OCI-M1 (cell line): ENCODE measurements at regions not wholly inside any gene's neighbourhood (a gene's known extent, or its start where the extent isn't known, plus 50 kb on each side); places are given as distances from the start of the nearest gene placed in this dataset.
A peak's percentile ranks its signal among the peaks of the same experiment; 100 is the strongest.

Source experiments
- DNase-seq: peaks from one replicate; lab custom pipeline; 2025; lab: John Stamatoyannopoulos, UW

DNA sequence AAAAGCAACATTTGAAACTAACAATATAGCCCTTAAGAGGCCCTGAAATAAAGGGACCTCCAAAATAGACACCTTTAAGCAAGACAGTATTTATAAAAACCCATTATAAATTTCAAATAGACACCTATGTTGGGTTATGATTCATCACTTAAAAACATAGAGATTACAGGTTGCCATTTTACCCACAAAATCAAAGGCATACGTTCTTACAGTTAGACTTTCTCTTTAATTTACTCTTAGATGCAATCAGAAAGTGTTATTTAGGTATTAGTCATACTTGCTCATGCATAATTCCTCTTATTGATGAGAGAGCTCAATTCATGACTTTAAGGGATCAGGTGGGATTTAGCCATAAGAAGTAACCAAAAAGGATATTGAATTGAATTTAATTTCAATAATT, 51.5 kb upstream of the TMEM200A start:
- DNase-seq, result no peak

DNA sequence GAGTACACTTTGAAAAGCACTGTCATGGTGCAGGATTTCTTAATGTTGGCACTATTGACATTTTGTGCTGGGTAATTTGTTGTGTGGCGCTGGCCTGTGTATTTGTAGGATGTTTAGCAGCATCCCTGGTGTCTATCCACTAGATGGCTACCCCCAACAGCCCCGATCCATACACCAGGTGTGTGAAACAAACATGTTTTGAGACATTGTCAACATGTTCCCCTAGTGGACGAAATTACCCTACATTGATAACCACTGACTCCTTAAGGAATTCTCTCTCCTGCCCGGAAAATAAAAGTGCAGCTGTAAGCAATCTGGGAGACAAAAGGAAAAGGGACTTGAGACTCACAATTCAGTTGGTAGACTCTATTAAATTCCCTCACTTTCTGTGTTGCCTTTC, 52.6 kb upstream of the TMEM200A start:
- no peak for DNase-seq

DNA sequence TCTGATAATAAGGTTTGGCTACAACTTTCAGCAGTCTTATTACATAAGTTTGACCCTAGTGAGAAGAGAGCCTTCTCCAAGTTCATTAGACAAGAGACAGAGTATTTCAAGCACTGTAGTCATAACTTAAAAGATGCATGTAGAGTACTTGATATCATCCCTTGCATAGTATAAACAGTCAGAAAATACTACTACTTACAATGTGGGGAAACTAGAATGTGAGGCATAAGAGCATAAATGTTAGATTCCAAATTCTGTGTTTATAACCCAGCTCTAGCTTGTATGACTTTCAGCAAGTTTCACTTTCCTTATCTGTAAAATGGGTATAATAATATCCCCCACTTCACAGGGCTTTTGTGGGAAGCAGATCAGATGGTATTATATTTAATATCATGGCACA, 56.8 kb upstream of the TMEM200A start:
- no peak for DNase-seq

DNA sequence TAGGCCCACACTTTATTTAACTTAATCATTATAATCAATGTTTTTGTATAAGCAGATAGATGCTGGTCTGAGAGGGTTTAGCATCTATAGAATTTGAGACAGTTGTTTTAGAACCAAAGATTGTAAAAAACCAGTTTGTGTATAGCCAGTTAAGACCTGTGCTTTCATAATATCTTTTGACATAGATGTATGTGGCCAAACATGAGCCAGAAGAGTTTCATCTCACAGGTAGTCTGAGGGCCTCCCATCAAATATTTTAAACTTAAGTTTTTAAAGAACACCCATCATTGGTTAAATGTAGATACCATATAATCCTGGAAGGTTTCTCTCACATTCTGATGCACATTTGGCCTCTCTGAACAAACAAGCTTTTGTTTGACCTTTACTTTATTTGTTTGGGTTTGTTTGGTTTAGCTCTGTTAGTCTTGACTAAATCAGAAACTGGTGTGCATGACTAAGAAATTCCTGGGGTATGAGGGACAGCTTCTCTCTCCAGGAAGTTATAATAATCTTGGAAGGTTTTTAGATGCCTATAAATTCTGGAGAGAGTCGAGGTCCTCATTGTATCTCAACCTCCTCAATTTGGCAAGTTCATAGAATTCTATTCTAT, 58.0 kb upstream of the TMEM200A start:
- no peak for DNase-seq

DNA sequence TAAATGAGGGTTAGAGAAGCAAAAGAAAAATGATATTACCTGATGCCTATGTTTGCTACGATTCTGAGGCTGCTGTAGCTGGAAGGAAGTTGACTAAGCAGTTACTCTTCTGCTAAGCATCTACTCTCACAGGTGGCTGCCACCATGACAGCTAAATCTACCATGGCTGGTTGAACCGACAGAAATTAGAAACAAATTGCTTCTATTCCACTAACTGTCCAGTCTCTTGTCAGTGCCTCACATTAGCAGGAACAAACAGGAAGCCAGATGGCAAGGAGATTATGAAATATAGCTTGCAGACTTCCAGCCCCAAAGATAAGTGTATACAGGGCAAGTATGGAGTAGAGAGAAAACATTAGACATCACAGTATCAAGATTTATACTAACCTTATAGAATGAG, 59.4 kb upstream of the TMEM200A start:
- DNase-seq, result peak; percentile 49

DNA sequence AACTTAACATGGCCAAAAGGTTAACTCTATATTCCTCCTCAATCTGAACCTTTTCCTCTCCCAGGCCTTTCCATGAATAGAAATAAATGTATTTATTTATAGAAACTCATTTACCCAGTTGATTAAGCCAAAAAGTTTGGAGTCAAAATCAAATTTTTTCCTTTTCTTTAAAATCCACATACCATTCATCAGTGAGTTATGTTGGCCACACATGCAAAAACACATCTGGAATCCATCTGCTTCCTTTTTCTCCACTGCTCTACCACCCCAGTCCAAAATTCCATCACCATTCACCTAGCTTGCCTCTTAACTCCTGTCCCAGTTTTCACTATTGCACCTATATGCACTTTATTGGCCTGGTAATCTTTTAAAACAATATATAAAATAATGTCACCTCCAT, 62.4 kb upstream of the TMEM200A start:
- DNase-seq, result no peak

DNA sequence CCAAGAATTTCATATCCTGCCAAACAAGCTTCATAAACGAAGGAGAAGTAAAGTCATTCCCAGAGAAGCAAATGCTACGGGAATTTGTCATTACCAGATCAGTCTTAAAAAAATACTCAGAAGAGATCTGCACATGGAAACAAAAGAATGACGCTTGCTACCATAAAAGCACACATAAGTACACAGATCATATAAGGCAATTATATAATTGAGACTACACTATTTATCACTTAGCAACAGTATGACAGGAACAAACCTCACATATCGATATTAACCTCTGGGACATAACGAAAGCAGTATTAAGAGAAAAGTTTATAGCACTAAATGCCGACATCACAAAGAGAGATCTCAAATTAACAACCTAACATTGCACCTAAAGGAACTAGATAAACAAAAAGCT, 67.6 kb upstream of the TMEM200A start:
- no peak for DNase-seq

DNA sequence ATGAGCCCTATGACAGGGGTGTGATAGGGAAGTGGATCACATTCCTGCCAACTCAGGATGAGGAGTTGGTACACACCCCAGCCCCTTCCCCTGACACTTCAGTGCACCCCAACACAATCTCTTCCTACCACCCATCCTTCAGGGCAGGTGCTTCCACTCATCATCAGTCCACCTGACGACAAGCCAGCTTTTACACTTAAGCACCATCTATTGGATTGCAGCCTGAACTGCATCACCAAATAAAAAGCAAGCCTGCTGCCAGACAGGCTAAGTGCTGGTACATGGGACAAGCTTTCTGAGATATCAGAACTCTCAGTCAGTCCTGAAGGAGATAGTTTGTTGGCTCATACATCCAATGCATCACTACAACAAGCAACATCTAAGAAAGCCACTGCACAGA, 69.0 kb upstream of the TMEM200A start:
- DNase-seq, result no peak

DNA sequence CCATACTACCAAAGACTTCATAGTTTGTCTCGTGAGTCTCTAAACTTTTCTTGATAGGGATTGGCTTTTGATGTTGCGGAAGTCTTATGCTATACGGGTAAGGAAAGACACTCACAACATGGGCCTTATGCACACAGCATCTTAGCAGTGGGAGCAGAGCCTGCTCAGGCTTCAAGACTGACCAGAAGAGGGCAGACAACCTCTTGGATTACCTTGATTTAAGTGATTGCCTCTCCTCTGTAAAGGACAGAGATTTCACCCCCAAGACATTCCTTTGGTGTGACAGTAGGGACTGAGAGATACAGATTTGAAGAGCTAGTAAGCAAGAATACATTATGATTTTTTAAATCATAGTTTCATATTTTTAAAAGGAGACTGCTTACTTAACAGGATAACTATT, 71.0 kb upstream of the SAMD3 start:
- peak; percentile 78 for DNase-seq

DNA sequence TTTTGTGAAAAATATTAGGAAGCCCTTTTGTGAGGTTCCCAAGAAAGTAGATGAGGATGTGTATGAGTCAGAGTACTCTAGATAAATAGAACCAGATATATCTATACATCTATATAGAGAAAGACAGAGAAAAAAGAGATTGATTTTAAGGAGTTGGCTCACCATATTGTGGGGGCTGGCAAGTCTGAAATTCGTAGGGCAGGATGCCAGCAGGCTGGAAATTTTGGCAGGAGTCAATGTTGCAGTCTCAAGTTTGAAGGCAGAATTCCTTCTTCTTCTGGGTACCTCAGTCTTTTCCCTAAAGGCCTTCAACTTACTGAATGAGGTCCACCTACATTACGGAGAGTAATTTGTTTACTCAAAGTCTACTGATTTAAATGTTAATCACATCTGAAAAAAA, 65.3 kb upstream of the SAMD3 start:
- DNase-seq, result no peak

DNA sequence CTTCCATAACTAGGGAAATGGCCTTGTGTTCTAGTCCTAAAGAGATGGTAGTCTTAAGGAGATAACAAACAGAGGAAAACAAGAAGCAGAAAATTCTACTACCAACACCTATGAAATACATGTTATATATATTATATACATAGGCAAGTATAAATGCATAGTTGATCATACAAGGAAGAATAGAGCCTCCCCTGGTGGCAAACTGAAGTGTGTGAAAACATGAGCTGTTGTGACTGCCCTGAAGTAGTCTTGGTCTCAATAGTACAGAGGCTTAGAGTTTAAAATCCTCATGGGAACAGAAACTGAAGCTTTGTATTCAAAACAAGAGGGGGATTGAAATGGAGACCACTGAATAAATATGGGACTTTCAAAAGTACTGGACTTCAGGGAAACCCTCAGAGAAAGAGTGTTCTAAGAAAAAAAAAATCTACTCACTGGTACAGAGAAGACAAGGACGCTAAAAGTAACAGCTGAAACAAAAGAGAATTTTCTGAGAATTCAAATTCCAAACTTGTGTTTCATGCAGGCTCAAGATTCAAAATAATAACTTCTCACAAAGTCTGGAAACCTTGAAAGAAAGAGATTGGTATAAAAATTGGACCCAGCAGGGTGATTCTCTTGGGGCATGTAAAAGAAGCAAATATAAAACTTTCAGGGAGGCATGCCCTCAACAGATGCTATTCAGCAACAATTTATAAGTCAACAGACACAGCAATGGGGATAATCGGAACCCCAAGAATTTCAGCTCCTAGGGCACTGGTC, 59.7 kb upstream of the SAMD3 start:
- DNase-seq, result peak; percentile 63

DNA sequence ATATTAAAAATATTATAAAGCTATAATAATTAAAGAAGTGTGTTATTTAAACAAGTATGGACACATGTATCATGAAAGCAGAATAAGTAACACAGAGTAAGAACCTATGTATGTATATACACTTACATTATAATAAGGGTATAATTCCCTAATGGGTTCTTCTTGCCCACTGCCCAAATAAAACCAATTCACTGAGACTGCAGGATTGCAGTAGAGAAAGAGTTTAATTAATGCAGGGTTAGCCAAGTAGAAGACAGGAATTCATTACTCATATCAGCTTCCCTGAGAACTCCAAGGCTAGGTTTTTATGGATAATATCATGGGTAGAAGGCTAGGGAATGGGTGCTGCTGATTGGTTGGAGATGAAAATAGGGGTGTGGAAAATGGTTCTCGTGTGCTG, 53.8 kb upstream of the SAMD3 start:
- no peak for DNase-seq

DNA sequence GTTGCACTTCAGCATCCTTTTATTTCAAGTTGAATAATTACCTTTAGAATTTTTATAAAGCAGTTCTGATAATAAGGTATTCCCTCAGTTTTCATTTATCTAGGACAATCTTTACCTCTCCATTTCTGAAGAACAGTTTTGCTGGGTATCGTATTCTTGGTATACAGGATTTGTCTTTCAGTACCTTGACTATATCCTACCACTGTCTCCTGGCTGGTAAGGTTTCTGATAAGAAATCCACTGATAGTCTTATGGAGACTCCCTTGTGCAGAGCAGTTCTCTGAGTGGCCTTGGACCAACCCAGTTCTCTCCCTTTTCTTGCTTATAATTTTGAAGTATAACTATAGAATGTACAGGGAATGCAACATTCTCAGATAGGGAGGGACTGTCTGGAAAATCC, 51.3 kb upstream of the SAMD3 start:
- DNase-seq, result no peak
